B cell (primary cell): ENCODE measurements at regions not wholly inside any gene's neighbourhood (a gene's known extent, or its start where the extent isn't known, plus 50 kb on each side); places are given as distances from the start of the nearest gene placed in this dataset.

Experiments used
- ATAC-seq: fragments of 200-7000 bp; cut with Tn5 transposase; one replicate; pipeline ENCODE4 v1.10.0; 2021; ENCODE audit warnings: low read depth, mild to moderate bottlenecking, moderate number of reproducible peaks, moderate library complexity
- CTCF ChIA-PET: fragments of 350-600 bp; sonication (Branson Sonifier 250); formaldehyde crosslinking; loops from one replicate; lab custom pipeline; 2021; ENCODE audit warnings: antibody characterized with exemption, inconsistent platforms; lab: Charles Lee
- POLR2A ChIA-PET: fragments of 350-600 bp; sonication (Branson Sonifier 250); formaldehyde crosslinking; loops from one replicate; lab custom pipeline; 2021; ENCODE audit warnings: antibody characterized with exemption; lab: Charles Lee
- DNase-seq: peaks from one replicate; pipeline ENCODE4 v3.0.0; 2013
- H2AFZ ChIP-seq: 2 replicates; pipeline ENCODE4 v1.6.1; 2012; ENCODE audit warnings: mild to moderate bottlenecking, low read depth, low read length; ENCODE audit not compliant: insufficient read depth, poor library complexity, severe bottlenecking
- H3K27ac ChIP-seq, 2 donors: 1 replicate in 1 of 2; 2 replicates in 1 of 2; pipeline ENCODE4 v1.5.1; 2012 to 2013; ENCODE audit warnings: low read length in 2 of 2, mild to moderate bottlenecking in 2 of 2, moderate library complexity in 1 of 2
- H3K27me3 ChIP-seq, 4 experiments: fragments of 200-600 bp in 1 of 4; sonication (generic) in 1 of 4; replicated peaks in 1 of 4; 1 replicate in 2 of 4; 2 replicates in 2 of 4; pipeline versions ENCODE4 v1.6.1 to v1.7.0; 2013 to 2016; ENCODE audit warnings: low read length in 3 of 4, mild to moderate bottlenecking in 2 of 4, mixed read lengths in 1 of 4, moderate library complexity in 1 of 4; ENCODE audit not compliant: insufficient read depth in 4 of 4, control insufficient read depth in 3 of 4; ENCODE audit errors: control extremely low read depth in 1 of 4
- H3K36me3 ChIP-seq, 2 experiments: replicated peaks in 1 of 2; 1 replicate in 1 of 2; 2 replicates in 1 of 2; pipeline versions ENCODE4 v1.6.1 to v1.7.1; 2013; ENCODE audit warnings: low read length in 1 of 2; ENCODE audit not compliant: insufficient read depth in 2 of 2, control insufficient read depth in 1 of 2; ENCODE audit errors: control extremely low read depth in 1 of 2, extremely low read depth in 1 of 2
- H3K4me1 ChIP-seq, 2 donors: fragments of 200-600 bp in 1 of 2; sonication (generic) in 1 of 2; 1 replicate in 1 of 2; 2 replicates in 1 of 2; pipeline versions ENCODE4 v1.5.1 to v1.6.1; 2013 to 2017; ENCODE audit warnings: low read length in 2 of 2; ENCODE audit not compliant: control insufficient read depth in 2 of 2, insufficient read depth in 2 of 2
- H3K4me2 ChIP-seq: replicated peaks from 2 replicates; pipeline ENCODE3; 2012; ENCODE audit warnings: mild to moderate bottlenecking, low read depth, low read length; ENCODE audit not compliant: poor library complexity, severe bottlenecking
- H3K4me3 ChIP-seq, 5 experiments: fragments of 200-600 bp in 1 of 5; sonication (generic) in 1 of 5; 1 replicate in 3 of 5; 2 replicates in 2 of 5; pipeline versions ENCODE4 v1.5.1 to v1.7.0; 2011 to 2016; ENCODE audit warnings: low read length in 4 of 5, mild to moderate bottlenecking in 4 of 5, low read depth in 2 of 5, control low read depth in 1 of 5, moderate library complexity in 1 of 5; ENCODE audit not compliant: insufficient read depth in 1 of 5; ENCODE audit errors: control extremely low read depth in 1 of 5, extremely low read depth in 1 of 5
- H3K79me2 ChIP-seq: fragments of 200-600 bp; sonication (generic); one replicate; pipeline ENCODE4 v1.6.0; 2016; ENCODE audit warnings: low read length; ENCODE audit not compliant: control insufficient read depth, insufficient read depth
- H3K9ac ChIP-seq: fragments of 200-600 bp; sonication (generic); 2 replicates; pipeline ENCODE4 v1.6.1; 2017; ENCODE audit warnings: mild to moderate bottlenecking, low read length, moderate library complexity
- H3K9me3 ChIP-seq, 3 donors: one replicate each; pipeline versions ENCODE4 v1.6.1 to v1.7.1; 2013; ENCODE audit warnings: low read length in 2 of 3; ENCODE audit not compliant: control insufficient read depth in 2 of 3, insufficient read depth in 1 of 3; ENCODE audit errors: control extremely low read depth in 1 of 3
- H4K20me1 ChIP-seq: 2 replicates; pipeline ENCODE4 v1.6.0; 2012; ENCODE audit warnings: mild to moderate bottlenecking, low read length; ENCODE audit not compliant: insufficient read depth, control insufficient read depth, poor library complexity, severe bottlenecking
- H3K27ac Mint-ChIP-seq: one replicate; pipeline ENCODE4 v1.8.0; 2021; ENCODE audit warnings: mixed read lengths
- H3K27me3 Mint-ChIP-seq: one replicate; pipeline ENCODE4 v1.8.0; 2021; ENCODE audit warnings: mixed read lengths
- H3K4me1 Mint-ChIP-seq: one replicate; pipeline ENCODE4 v1.8.0; 2021; ENCODE audit warnings: mixed read lengths
- H3K4me3 Mint-ChIP-seq: one replicate; pipeline ENCODE4 v1.8.0; 2021; ENCODE audit warnings: mixed read lengths
- H3K9me3 Mint-ChIP-seq: one replicate; pipeline ENCODE4 v1.8.0; 2022; ENCODE audit warnings: mixed read lengths; ENCODE audit not compliant: insufficient read depth
- CTCF ChIP-seq: fragments of 200-600 bp; IDR thresholded peaks from one replicate; pipeline ENCODE4 v1.8.0; 2022; ENCODE audit warnings: antibody characterized with exemption, mild to moderate bottlenecking
- EZH2 ChIP-seq: IDR thresholded peaks from 2 replicates; pipeline ENCODE4 v1.6.1; 2012; ENCODE audit warnings: borderline replicate concordance, low read depth, mild to moderate bottlenecking, moderate library complexity, low read length; ENCODE audit not compliant: insufficient read depth, poor library complexity, severe bottlenecking
- WGBS: methylation state at CpG from one replicate; pipeline ENCODE4 v1.1.5; 2013; ENCODE audit warnings: missing lambda C conversion rate; ENCODE audit not compliant: insufficient coverage; 5-methylcytosine and 5-hydroxymethylcytosine counted together
- intact Hi-C: fragments of 100-400 bp; cut with micrococcal nuclease; formaldehyde crosslinking; loops from one replicate; pipeline ENCODE4 v1.10.0; 2022

GRCh38 chr2:150612957-150613710, 125.7 kb upstream of the RND3 start:
- no peaks in the 10 kb centered on the region for H3K27me3 Mint-ChIP-seq
- Histone ChIP-seq H3K79me2 (no peaks in the 10 kb centered on the region), H3K27ac (no peak overlapping the region), H3K36me3 (no peaks in the 10 kb centered on the region), H3K4me1 (no peaks in the 10 kb centered on the region), H3K4me2 (no peak overlapping the region), H3K4me3 (no peak overlapping the region), H2AFZ (no peak overlapping the region), H3K9me3 (no peaks in the 10 kb centered on the region), H4K20me1 (no peaks in the 10 kb centered on the region), H3K9ac (no peak overlapping the region), H3K27me3 (no peaks in the 10 kb centered on the region)
- H3K9me3 Mint-ChIP-seq = no peaks in the 10 kb centered on the region
- no peak for TF ChIP-seq EZH2
- TF ChIP-seq CTCF = no peak
- ATAC-seq = no peak
- no peak overlapping the region for H3K27ac Mint-ChIP-seq
- intact Hi-C loops = no loop called here
- ChIA-PET CTCF (no interaction called here), POLR2A (no interaction called here)
- WGBS = 54% methylated on average over 3 of the region's 7 CpGs
- H3K4me3 Mint-ChIP-seq = no peak overlapping the region
- no peaks in the 10 kb centered on the region for H3K4me1 Mint-ChIP-seq
- DNase-seq = no peak

GRCh38 chr2:150610670-150611279, 123.3 kb upstream of the RND3 start:
- H3K9me3 Mint-ChIP-seq = no peaks in the 10 kb centered on the region
- Histone ChIP-seq H3K36me3 (no peaks in the 10 kb centered on the region), H3K9me3 (no peaks in the 10 kb centered on the region), H3K27me3 (no peaks in the 10 kb centered on the region), H3K79me2 (no peaks in the 10 kb centered on the region), H4K20me1 (no peaks in the 10 kb centered on the region), H3K4me2 (no peak overlapping the region), H3K4me3 (no peak overlapping the region), H3K27ac (no peak overlapping the region), H3K9ac (no peak overlapping the region), H3K4me1 (no peaks in the 10 kb centered on the region), H2AFZ (no peak overlapping the region)
- CTCF ChIA-PET = interaction anchor here (0.9 kb wide), 1 partner anchor 1014 kb away, joined by 3 read pairs; no protein-coding TSS in a partner anchor
- H3K4me1 Mint-ChIP-seq = no peaks in the 10 kb centered on the region
- POLR2A ChIA-PET = no interaction called here
- H3K4me3 Mint-ChIP-seq = no peak overlapping the region
- DNase-seq (no peak), ATAC-seq (no peak)
- intact Hi-C loops = no loop called here
- 76% methylated on average over 3 of the region's 6 CpGs for WGBS
- no peak overlapping the region for H3K27ac Mint-ChIP-seq
- no peaks in the 10 kb centered on the region for H3K27me3 Mint-ChIP-seq
- TF ChIP-seq EZH2 (no peak), CTCF (no peak)
